GM19467 (cell line): ENCODE measurements at regions not wholly inside any gene's neighbourhood (a gene's known extent, or its start where the extent isn't known, plus 50 kb on each side); places are given as distances from the start of the nearest gene placed in this dataset.

ENCODE experiments used
- ATAC-seq: cut with Tn5 transposase; IDR thresholded peaks from one replicate; pipeline ENCODE4 v1.9.1; 2021; ENCODE audit warnings: mild to moderate bottlenecking, moderate library complexity; ENCODE audit not compliant: unreplicated experiment

- ATAC-seq, result no peak
These were observed 119.6 kb downstream of the CBLL2 start for GRCh38 chrX:22392133-22392948.

- ATAC-seq, result no peak
These were observed 122.7 kb downstream of the CBLL2 start for GRCh38 chrX:22395372-22395771.

GRCh38 chrX:22396408-22396807, 123.7 kb downstream of the CBLL2 start:
- ATAC-seq, result no peak

- no peak for ATAC-seq
These were observed 124.9 kb downstream of the CBLL2 start for GRCh38 chrX:22397566-22397965.

- no peak for ATAC-seq
These were observed 126.9 kb downstream of the CBLL2 start for GRCh38 chrX:22399437-22400192.

- ATAC-seq, result no peak
These were observed 131.6 kb downstream of the CBLL2 start for GRCh38 chrX:22404297-22404696.

GRCh38 chrX:22406201-22406737, 133.6 kb downstream of the CBLL2 start:
- no peak for ATAC-seq

- no peak for ATAC-seq
These were observed 136.7 kb downstream of the CBLL2 start for GRCh38 chrX:22409418-22409817.

- ATAC-seq, result no peak
These were observed 151.6 kb downstream of the CBLL2 start for GRCh38 chrX:22424122-22424915.

- no peak for ATAC-seq
These were observed 152.2 kb downstream of the CBLL2 start for GRCh38 chrX:22424919-22425318.

GRCh38 chrX:22429704-22430103, 157.0 kb downstream of the CBLL2 start:
- no peak for ATAC-seq

GRCh38 chrX:22430701-22431100, 158.0 kb downstream of the CBLL2 start:
- ATAC-seq, result no peak

- no peak for ATAC-seq
These were observed 160.8 kb downstream of the CBLL2 start for GRCh38 chrX:22433292-22434070.

GRCh38 chrX:22445880-22446279, 173.2 kb downstream of the CBLL2 start:
- no peak for ATAC-seq

- ATAC-seq, result no peak
These were observed 190.2 kb downstream of the CBLL2 start for GRCh38 chrX:22462959-22463358.

GRCh38 chrX:22467571-22467970, 194.9 kb downstream of the CBLL2 start:
- no peak for ATAC-seq

- ATAC-seq, result no peak
These were observed 208.7 kb downstream of the CBLL2 start for GRCh38 chrX:22481436-22481835.

GRCh38 chrX:22486296-22486695, 213.6 kb downstream of the CBLL2 start:
- no peak for ATAC-seq

GRCh38 chrX:22516893-22517292, 244.2 kb downstream of the CBLL2 start:
- ATAC-seq, result no peak

- ATAC-seq, result no peak
These were observed 247.6 kb downstream of the CBLL2 start for GRCh38 chrX:22520128-22520828.
